Muscle layer of duodenum (tissue), 2 donors: ENCODE measurements at regions not wholly inside any gene's neighbourhood (a gene's known extent, or its start where the extent isn't known, plus 50 kb on each side); places are given as distances from the start of the nearest gene placed in this dataset.

Source experiments
- H3K27ac ChIP-seq: one replicate; pipeline ENCODE4 v1.7.0; 2013; ENCODE audit warnings: mild to moderate bottlenecking, low read length
- H3K27me3 ChIP-seq: one replicate; pipeline ENCODE4 v1.7.0; 2013; ENCODE audit warnings: low read depth, mild to moderate bottlenecking, control low read depth, low read length
- H3K36me3 ChIP-seq, 2 donors: one replicate each; pipeline ENCODE4 v1.7.0; 2013; ENCODE audit warnings: low read length in 2 of 2, control low read depth in 1 of 2, mild to moderate bottlenecking in 1 of 2; ENCODE audit not compliant: insufficient read depth in 2 of 2, control insufficient read depth in 1 of 2
- H3K4me1 ChIP-seq, 2 donors: one replicate each; pipeline ENCODE4 v1.7.0; 2013; ENCODE audit warnings: low read length in 2 of 2, mild to moderate bottlenecking in 2 of 2, control low read depth in 1 of 2, moderate library complexity in 1 of 2; ENCODE audit not compliant: insufficient read depth in 2 of 2, control insufficient read depth in 1 of 2
- H3K4me3 ChIP-seq, 2 donors: one replicate each; pipeline ENCODE4 v1.7.0; 2013; ENCODE audit warnings: low read length in 2 of 2, low read depth in 1 of 2, mild to moderate bottlenecking in 1 of 2
- H3K9me3 ChIP-seq, 2 donors: one replicate each; pipeline ENCODE4 v1.7.0; 2013; ENCODE audit warnings: low read length in 2 of 2, control low read depth in 1 of 2, mild to moderate bottlenecking in 1 of 2; ENCODE audit not compliant: control insufficient read depth in 1 of 2
- donor health status: healthy.

DNA sequence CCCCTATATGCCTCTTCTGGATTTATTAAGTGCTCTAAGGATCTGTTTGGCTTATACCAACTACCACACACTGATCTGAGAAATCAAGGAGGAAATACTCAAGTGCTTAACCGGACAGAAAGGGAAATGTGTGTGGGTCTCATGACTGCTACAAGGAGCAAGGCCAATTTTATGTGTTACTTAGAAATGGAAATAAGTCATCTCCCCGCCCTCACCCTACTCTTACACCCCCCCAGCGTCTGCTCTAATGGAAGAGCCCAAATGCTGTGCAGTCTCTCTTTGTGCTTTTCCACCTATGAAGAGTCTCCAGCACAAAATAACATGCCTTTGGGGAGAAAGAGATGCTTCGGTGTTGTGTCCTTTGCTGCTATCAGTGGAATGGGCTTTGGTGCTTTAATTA, 428.8 kb upstream of the ARID1B start:
- no peak overlapping the region for H3K4me3 ChIP-seq
- no peaks in the 10 kb centered on the region for H3K27me3 ChIP-seq
- no peaks in the 10 kb centered on the region for H3K9me3 ChIP-seq
- no peaks in the 10 kb centered on the region for H3K36me3 ChIP-seq
- H3K4me1 ChIP-seq, result peaks cover 0 to 4% of the 10 kb centered on the region in 2 donors
- H3K27ac ChIP-seq, result no peak overlapping the region

DNA sequence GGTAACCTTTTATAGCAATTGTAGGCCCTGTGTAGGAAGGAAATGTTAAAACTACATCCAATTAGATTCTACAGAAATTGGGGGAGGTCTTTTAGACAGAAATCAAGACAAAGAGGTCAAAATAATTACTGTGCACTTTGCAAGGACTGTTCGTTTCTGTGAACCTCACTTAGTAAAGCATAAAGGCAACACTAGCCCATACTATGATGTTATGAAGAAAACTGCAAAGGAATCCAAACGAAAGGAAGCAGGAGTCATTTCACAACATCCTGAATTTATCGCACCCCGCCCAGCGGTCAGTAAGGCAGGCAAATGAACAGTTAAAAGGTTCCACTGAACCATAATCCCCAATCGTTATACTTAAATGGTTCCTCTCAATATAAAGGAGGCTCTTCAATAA, 429.5 kb upstream of the ARID1B start:
- H3K4me1 ChIP-seq, result peaks cover 0 to 4% of the 10 kb centered on the region in 2 donors
- H3K27me3 ChIP-seq, result no peaks in the 10 kb centered on the region
- no peak overlapping the region for H3K27ac ChIP-seq
- H3K36me3 ChIP-seq, result no peaks in the 10 kb centered on the region
- H3K9me3 ChIP-seq, result no peaks in the 10 kb centered on the region
- H3K4me3 ChIP-seq, result no peak overlapping the region

DNA sequence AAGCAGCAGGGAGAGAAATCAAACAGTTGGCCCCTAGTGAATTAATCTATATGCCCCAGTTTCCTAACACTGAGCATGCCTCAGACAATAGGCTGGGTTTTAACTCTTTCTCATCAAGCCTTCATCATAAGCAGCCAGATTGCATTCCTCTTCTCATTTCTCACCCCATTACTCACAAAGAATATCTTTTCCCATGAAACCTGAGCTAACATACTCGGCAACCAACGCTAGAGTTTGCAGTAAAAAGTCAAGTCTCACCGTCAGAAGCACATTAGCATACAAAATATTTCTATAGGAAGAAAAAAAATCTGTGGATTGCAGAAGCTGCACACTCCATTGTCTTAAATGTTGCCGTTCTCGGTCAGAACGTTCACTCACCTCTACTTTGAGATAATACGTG, 429.9 kb upstream of the ARID1B start:
- Histone ChIP-seq H3K4me1 (peaks cover 0 to 4% of the 10 kb centered on the region in 2 donors), H3K4me3 (no peak overlapping the region), H3K9me3 (no peaks in the 10 kb centered on the region), H3K27me3 (no peaks in the 10 kb centered on the region), H3K27ac (no peak overlapping the region), H3K36me3 (no peaks in the 10 kb centered on the region)

DNA sequence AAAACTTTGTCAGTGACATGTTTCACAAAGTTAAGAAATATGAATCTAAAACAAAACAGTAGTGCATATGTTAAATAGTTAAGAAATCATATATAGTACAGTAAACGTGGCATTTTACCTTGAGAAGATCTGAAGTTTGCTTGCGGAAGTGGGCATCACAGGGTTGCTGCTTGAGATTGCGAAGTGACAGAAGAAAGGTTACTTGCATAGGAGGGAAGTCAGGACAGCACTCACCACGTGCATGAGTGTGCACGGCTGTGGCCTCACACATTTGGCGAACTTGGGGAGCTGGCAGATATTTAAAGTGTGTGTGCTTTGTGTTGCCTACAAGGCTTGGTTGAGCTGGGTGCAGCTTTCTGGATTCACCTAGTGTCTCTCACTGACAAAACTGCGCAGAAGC, 431.5 kb upstream of the ARID1B start:
- Histone ChIP-seq H3K4me3 (no peak overlapping the region), H3K9me3 (no peaks in the 10 kb centered on the region), H3K27ac (no peak overlapping the region), H3K27me3 (no peaks in the 10 kb centered on the region), H3K4me1 (peaks cover 0 to 4% of the 10 kb centered on the region in 2 donors), H3K36me3 (no peaks in the 10 kb centered on the region)

DNA sequence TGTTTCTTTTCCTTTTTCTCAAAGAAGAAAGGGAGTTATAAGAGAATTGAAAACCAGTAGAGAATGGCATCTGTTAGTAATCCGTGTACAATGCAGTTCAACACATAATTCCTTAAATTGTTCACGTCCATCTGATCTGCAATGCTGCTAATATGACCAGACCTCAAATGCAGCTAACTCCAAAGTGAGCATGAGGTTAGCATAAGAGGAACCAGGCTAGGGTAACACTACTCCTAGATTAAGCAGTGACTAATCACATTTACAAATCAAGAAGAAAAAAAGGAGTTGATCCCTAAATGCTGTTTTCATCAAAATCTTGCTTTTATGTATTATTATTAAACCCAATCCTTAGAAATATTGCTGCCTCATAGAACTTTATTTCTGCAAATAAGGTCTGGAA, 432.7 kb upstream of the ARID1B start:
- H3K4me3 ChIP-seq, result no peak overlapping the region
- no peak overlapping the region for H3K27ac ChIP-seq
- no peaks in the 10 kb centered on the region for H3K36me3 ChIP-seq
- peaks cover 0 to 4% of the 10 kb centered on the region in 2 donors for H3K4me1 ChIP-seq
- H3K9me3 ChIP-seq, result no peaks in the 10 kb centered on the region
- H3K27me3 ChIP-seq, result no peaks in the 10 kb centered on the region

DNA sequence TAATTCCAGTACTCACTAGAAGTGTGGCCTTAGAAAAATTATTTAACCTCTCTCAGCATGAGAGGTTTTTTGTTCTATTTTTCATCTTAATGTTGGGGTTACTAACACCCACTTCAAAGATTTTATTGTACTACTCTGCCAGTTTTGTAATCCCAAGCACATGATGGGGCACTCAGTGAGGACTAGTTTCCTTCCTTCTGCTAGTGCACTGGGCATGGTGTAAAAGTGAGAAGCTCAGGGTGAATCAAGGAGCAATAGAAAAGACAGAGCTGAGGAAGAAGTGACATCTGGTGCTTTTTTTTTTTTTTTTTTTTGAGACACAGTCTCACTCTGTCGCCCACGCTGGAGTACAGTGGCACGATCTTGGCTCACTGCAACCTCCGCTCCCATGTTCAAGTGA, 439.4 kb upstream of the ARID1B start:
- Histone ChIP-seq H3K4me3 (no peak overlapping the region), H3K4me1 (no peaks in the 10 kb centered on the region), H3K27me3 (no peaks in the 10 kb centered on the region), H3K36me3 (no peaks in the 10 kb centered on the region), H3K27ac (no peak overlapping the region), H3K9me3 (peaks cover 0 to 3% of the 10 kb centered on the region in 2 donors)

DNA sequence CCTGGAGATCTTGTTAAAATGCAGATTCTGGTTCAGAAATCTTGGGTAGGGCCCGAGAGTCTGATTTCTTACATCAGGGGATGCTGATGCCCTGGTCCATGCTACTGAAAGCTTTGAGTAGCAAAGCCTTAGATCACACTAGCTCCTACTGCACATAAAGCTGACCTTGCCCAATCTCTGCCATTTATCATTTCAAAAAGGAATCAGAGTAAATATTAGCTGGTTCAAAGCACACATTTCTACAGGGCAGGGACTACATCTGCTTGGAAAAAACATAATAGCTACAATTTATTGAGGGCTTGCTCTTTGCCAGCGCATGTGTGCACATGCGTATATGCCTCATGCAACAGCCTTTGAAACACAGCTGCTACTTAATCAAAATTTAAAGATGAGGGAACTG, 440.4 kb upstream of the ARID1B start:
- no peak overlapping the region for H3K27ac ChIP-seq
- H3K4me1 ChIP-seq, result no peaks in the 10 kb centered on the region
- no peaks in the 10 kb centered on the region for H3K27me3 ChIP-seq
- H3K36me3 ChIP-seq, result no peaks in the 10 kb centered on the region
- no peak overlapping the region for H3K4me3 ChIP-seq
- peaks cover 7 to 9% of the 10 kb centered on the region in 2 donors for H3K9me3 ChIP-seq

DNA sequence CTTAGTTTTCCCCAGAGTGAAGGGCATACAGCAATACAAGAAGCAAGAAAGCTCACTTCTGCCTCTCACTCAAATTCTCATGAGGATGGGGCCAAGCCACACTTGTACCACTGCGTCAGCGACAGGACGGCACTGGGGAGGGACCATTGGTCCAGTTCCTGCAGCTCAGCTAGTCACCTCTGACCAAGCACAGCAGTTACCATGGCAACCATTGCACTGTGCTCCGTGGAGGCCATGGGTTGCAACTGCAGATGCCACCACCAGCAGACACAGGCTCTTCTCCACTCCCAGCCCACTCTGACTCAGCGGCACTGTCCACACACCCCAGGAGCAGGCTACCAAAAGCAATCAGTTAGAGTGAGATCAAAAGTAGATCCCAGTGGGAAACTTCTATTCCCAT, 441.1 kb upstream of the ARID1B start:
- Histone ChIP-seq H3K4me3 (no peak overlapping the region), H3K27ac (no peak overlapping the region), H3K27me3 (no peaks in the 10 kb centered on the region), H3K4me1 (no peaks in the 10 kb centered on the region), H3K36me3 (no peaks in the 10 kb centered on the region), H3K9me3 (peaks cover 7 to 9% of the 10 kb centered on the region in 2 donors)

DNA sequence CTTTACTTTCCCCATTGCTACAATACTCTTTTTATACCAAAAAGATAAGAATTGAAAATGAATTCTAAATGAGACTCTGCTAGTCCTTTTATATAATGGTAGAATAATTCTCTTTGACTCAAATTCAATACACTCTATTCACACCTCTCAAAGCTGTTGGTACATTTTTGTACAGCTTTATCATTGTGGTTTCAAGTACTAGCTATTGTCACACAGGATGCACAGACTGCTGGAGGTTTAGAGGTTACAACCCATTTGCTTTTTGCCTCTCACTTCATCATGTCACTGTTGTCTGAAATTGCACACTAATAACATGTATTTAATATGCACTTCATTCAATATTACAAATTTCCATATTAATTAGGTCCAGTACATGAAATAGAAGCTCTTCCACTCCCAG, 442.2 kb upstream of the ARID1B start:
- no peaks in the 10 kb centered on the region for H3K36me3 ChIP-seq
- H3K27ac ChIP-seq, result no peak overlapping the region
- H3K9me3 ChIP-seq, result peaks cover 7 to 9% of the 10 kb centered on the region in 2 donors
- H3K27me3 ChIP-seq, result no peaks in the 10 kb centered on the region
- no peaks in the 10 kb centered on the region for H3K4me1 ChIP-seq
- no peak overlapping the region for H3K4me3 ChIP-seq

DNA sequence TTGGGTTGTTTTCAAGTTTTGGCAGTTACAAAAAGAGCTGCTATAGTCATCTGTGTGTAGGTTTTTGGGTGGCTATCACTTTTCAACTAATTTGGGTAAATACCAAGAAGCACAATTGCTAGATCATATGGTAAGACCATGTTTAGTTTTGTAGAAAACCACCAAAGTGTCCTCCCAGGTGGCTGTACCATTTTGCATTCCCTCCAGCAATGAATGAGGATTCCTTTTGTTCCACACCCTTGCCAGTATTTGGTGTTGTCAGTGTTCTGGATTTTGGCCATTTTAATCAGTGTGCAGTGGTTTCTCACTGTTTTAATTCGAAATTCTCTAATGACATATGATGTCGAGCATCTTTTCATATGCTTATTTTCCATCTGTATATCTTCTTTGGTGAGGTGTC, 457.5 kb upstream of the ARID1B start:
- H3K4me3 ChIP-seq, result no peak overlapping the region
- H3K36me3 ChIP-seq, result no peaks in the 10 kb centered on the region
- H3K4me1 ChIP-seq, result no peaks in the 10 kb centered on the region
- no peaks in the 10 kb centered on the region for H3K27me3 ChIP-seq
- H3K9me3 ChIP-seq, result peaks cover 0 to 2% of the 10 kb centered on the region in 2 donors
- no peak overlapping the region for H3K27ac ChIP-seq

DNA sequence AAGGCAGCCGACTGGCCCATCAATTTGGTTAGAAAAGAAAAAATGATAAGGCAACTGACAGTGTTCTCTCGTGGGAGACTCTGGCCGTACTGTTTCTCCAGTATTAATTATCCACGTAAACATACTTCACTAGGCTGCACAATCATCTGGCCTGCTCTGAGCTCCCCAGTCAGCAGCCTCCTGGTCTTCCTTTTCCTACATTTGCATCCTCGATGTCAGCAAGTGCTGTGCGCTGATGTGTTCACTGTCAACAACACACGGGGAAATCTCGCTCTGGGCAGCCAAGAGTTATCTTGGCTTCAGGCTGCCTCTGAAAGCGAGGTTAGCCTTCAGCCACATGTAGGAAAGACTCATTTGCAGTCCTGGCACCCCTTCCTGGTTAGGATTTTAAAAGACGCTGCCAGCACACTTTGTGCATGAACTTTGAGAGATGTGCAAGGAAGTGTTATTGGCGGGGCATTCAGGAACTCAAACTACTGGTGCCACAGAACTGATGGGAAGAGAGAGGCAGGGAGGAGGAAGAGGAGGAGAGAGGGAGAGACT, 460.5 kb upstream of the ARID1B start:
- H3K36me3 ChIP-seq, result no peaks in the 10 kb centered on the region
- H3K27ac ChIP-seq, result no peak overlapping the region
- H3K4me1 ChIP-seq, result no peaks in the 10 kb centered on the region
- no peaks in the 10 kb centered on the region for H3K27me3 ChIP-seq
- H3K4me3 ChIP-seq, result no peak overlapping the region
- H3K9me3 ChIP-seq, result no peaks in the 10 kb centered on the region

DNA sequence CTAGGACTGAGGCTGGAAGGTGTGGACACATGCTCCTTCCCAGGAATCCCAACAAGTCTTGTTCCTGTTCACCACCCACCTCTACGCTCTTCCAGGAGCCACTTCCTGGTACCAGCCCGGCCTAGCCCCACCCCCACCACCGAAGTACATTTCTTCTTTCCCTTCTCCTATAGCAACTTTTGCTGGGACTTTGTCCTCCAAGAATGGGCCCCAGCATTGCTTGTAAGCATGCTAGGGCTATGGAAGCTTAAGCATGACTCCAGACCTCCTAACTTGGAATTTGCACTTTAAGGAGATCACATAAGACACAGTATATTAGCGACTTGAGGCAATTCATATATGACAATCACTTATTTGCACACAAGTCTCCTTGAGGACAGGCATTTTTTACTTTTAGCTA, 462.0 kb upstream of the ARID1B start:
- no peaks in the 10 kb centered on the region for H3K27me3 ChIP-seq
- no peak overlapping the region for H3K4me3 ChIP-seq
- no peaks in the 10 kb centered on the region for H3K36me3 ChIP-seq
- H3K9me3 ChIP-seq, result no peaks in the 10 kb centered on the region
- H3K27ac ChIP-seq, result no peak overlapping the region
- H3K4me1 ChIP-seq, result no peaks in the 10 kb centered on the region
